ENCODE measurements at regions not wholly inside any gene's neighbourhood (a gene's known extent, or its start where the extent isn't known, plus 50 kb on each side); places are given as distances from the start of the nearest gene placed in this dataset.

- Histone ChIP-seq H3K9me3 (ENCODE audit: low read length) (no peaks in the 10 kb centered on the region), H3K36me3 (replicated peaks in 1 of 2; ENCODE audit: control insufficient read depth in 1 of 2, insufficient read depth in 2 of 2, low read length in 2 of 2) (no peaks in the 10 kb centered on the region), H3K4me2 (ENCODE audit: low read depth, low read length) (no peak overlapping the region), H4K20me1 (ENCODE audit: insufficient read depth, low read length) (no peaks in the 10 kb centered on the region), H3K27me3 (ENCODE audit: control insufficient read depth in 1 of 2, insufficient read depth in 2 of 2, low read length in 2 of 2) (peaks cover 0 to 1% of the 10 kb centered on the region in 2 experiments; a peak in 2 of 5 replicates), H3K9ac (ENCODE audit: insufficient read depth, low read depth, low read length) (no peak overlapping the region), H3K79me2 (ENCODE audit: insufficient read depth, low read length) (no peaks in the 10 kb centered on the region), H3K4me3 (replicated peaks in 1 of 3; ENCODE audit: insufficient read depth in 1 of 3, low read depth in 2 of 3, low read length in 3 of 3) (no peak overlapping the region), H3K27ac (ENCODE audit: extremely low read length, insufficient read depth, low read length) (no peak overlapping the region), H2AFZ (ENCODE audit: low read length) (no peak overlapping the region), H3K4me1 (ENCODE audit: insufficient read depth, low read length) (peaks cover 29% of the 10 kb centered on the region)
- ATAC-seq (no peak), DNase-seq (ENCODE audit: low spot score) (no peak), FAIRE-seq (no peak)
- in situ Hi-C loops (cut with HindIII; ENCODE audit: extremely low pct_ligation_motif_present, low pct_unique_long_range_greater_than_20kb) = no loop called here
- no peak for TF ChIP-seq ZNF652 (CRISPR knock-in tag; IDR thresholded peaks at IDR 0.05; ENCODE audit: borderline replicate concordance, low read depth)
- TF ChIP-seq ZNF281 (CRISPR knock-in tag; IDR thresholded peaks at IDR 0.05; ENCODE audit: borderline replicate concordance) = no peak
- no peak for TF ChIP-seq ZNF224 (CRISPR knock-in tag; IDR thresholded peaks at IDR 0.05)
- no peak for TF ChIP-seq FUBP1 (CRISPR knock-in tag; IDR thresholded peaks at IDR 0.05; ENCODE audit: borderline replicate concordance)
- TF ChIP-seq MAFK (conservative IDR thresholded peaks at IDR 0.05 in 1 of 2, IDR thresholded peaks at IDR 0.05 in 1 of 2; ENCODE audit: low read length in 2 of 2) = no peak
- TF ChIP-seq ZNF12 (CRISPR knock-in tag; IDR thresholded peaks at IDR 0.05) = no peak
- no peak for TF ChIP-seq ZNF710 (CRISPR knock-in tag; IDR thresholded peaks at IDR 0.05; ENCODE audit: borderline replicate concordance)
- TF ChIP-seq BCL3 (CRISPR knock-in tag; IDR thresholded peaks at IDR 0.05) = no peak
- TF ChIP-seq XBP1 (CRISPR knock-in tag; IDR thresholded peaks at IDR 0.05) = no peak
- TF ChIP-seq RAD21 (CRISPR knock-in tag; IDR thresholded peaks at IDR 0.05) = no peak
- no peak for TF ChIP-seq TEAD2 (CRISPR knock-in tag; IDR thresholded peaks at IDR 0.05)
- no peak for TF ChIP-seq HMG20A (CRISPR knock-in tag; IDR thresholded peaks at IDR 0.05; ENCODE audit: borderline replicate concordance)
- no peak for TF ChIP-seq ZSCAN29 (CRISPR knock-in tag; conservative IDR thresholded peaks at IDR 0.05)
- TF ChIP-seq TRAFD1 (CRISPR knock-in tag; IDR thresholded peaks at IDR 0.05; ENCODE audit: borderline replicate concordance) = no peak
- TF ChIP-seq ZSCAN21 (CRISPR knock-in tag; IDR thresholded peaks at IDR 0.05; ENCODE audit: borderline replicate concordance) = no peak
- no peak for TF ChIP-seq GABPA (IDR thresholded peaks at IDR 0.05; ENCODE audit: low read depth, low read length)
- no peak for TF ChIP-seq GABPA (CRISPR knock-in tag; IDR thresholded peaks at IDR 0.05; ENCODE audit: low read depth)
- WGBS (ENCODE audit: low lambda C conversion rate) = 21% methylated on average over 4 of the region's 4 CpGs
- BruUV-seq (replicated peaks) = no TSS peak
- POLR2A ChIA-PET = no interaction called here
- CTCF ChIA-PET (ENCODE audit: low intra/inter-chr PET ratio, low total read pairs) = no interaction called here
- intact Hi-C loops (cut with micrococcal nuclease; ENCODE audit: unreplicated experiment) = no loop called here
These were observed 115.0 kb upstream of the HMHB1 start for GRCh38 chr5:143696921-143697320.

All from HepG2 (cell line).